ENCODE measurements at regions not wholly inside any gene's neighbourhood (a gene's known extent, or its start where the extent isn't known, plus 50 kb on each side); places are given as distances from the start of the nearest gene placed in this dataset.

DNA sequence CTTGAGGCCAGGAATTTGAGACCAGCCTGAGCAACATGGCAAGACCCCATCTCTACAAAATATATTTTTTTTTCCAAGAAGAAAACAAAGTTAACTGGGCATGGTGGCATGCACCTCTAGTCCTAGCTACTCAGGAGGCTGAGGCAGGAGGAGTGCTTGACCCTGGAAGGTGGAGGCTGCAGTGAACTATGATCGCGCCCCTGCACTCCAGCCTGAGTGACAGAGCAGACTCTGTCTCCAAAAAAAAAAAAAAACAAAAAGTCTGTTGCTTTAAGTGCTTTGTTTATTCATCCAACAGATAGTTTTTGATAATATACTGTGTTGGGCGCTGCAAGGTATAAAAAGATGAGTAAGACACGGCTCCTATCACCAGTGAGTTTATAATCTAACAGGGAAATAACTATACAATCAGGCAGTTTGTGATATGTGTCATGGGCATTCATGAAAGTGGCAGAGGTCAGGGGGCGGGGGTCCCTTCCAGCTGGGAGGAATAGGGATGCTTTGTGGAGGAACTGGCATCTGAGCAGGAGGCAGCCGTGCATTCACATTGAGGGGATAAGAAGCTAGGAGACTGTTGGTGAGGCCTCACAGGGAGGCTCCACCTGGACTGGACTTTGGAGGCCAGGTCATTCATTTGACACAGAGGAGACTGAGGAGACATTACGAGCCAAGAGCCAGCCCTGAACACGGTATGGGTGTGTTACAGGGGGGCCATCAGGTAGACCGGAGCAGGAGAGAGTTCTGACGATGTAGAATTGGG, 67.3 kb upstream of the ERRFI1 start:
- Histone ChIP-seq H3K79me2 (ENCODE audit: insufficient read depth, low read length) (peaks cover 2% of the 10 kb centered on the region), H3K4me2 (ENCODE audit: low read depth, low read length) (peak overlapping the region; percentile 74; the same call in 1 of the 2 replicates), H3K9ac (ENCODE audit: insufficient read depth, low read depth, low read length) (no peak overlapping the region), H3K4me1 (ENCODE audit: insufficient read depth, low read length) (peaks cover 91% of the 10 kb centered on the region), H3K9me3 (ENCODE audit: low read length) (no peaks in the 10 kb centered on the region), H3K36me3 (replicated peaks in 1 of 2; ENCODE audit: control insufficient read depth in 1 of 2, insufficient read depth in 2 of 2, low read length in 2 of 2) (no peaks in the 10 kb centered on the region), H3K27me3 (ENCODE audit: control insufficient read depth in 1 of 2, insufficient read depth in 2 of 2, low read length in 2 of 2) (no peaks in the 10 kb centered on the region), H3K4me3 (replicated peaks in 1 of 3; ENCODE audit: insufficient read depth in 1 of 3, low read depth in 2 of 3, low read length in 3 of 3) (no peak overlapping the region), H2AFZ (ENCODE audit: low read length) (no peak overlapping the region), H3K27ac (ENCODE audit: extremely low read length, insufficient read depth, low read length) (peak overlapping the region; percentile 72), H4K20me1 (ENCODE audit: insufficient read depth, low read length) (no peaks in the 10 kb centered on the region)
- ATAC-seq = no peak
- FAIRE-seq = no peak
- intact Hi-C loops (cut with micrococcal nuclease; ENCODE audit: unreplicated experiment) = loop anchor here (10.0 kb wide), 1 partner anchor 49 kb away; no protein-coding TSS in a partner anchor
- 77% methylated on average over 10 of the region's 10 CpGs for WGBS (ENCODE audit: low lambda C conversion rate)
- no TSS peak for BruUV-seq (replicated peaks)
- in situ Hi-C loops (cut with HindIII; ENCODE audit: extremely low pct_ligation_motif_present, low pct_unique_long_range_greater_than_20kb) = no loop called here
- TF ChIP-seq HMG20B (CRISPR knock-in tag; conservative IDR thresholded peaks at IDR 0.05) (no peak), ZZZ3 (CRISPR knock-in tag; IDR thresholded peaks at IDR 0.05; ENCODE audit: borderline replicate concordance) (no peak), SALL1 (CRISPR knock-in tag; IDR thresholded peaks at IDR 0.05) (0 out of 2 replicates have a peak, but pooled peaks have one; percentile 10), MEF2D (CRISPR knock-in tag; IDR thresholded peaks at IDR 0.05) (0 out of 2 replicates have a peak, but pooled peaks have one; percentile 21), TOPORS (CRISPR knock-in tag; IDR thresholded peaks at IDR 0.05) (no peak), ZFX (CRISPR knock-in tag; IDR thresholded peaks at IDR 0.05; ENCODE audit: low read depth) (peak; percentile 27; the same call in 1 of the 2 replicates), ZBTB38 (CRISPR knock-in tag; IDR thresholded peaks at IDR 0.05) (peak; percentile 20; the same call in 1 of the 2 replicates), U2AF2 (IDR thresholded peaks at IDR 0.05; ENCODE audit: low read depth, low read length) (no peak), MBD4 (IDR thresholded peaks at IDR 0.05; ENCODE audit: borderline replicate concordance, low read length) (no peak), THAP11 (CRISPR knock-in tag; IDR thresholded peaks at IDR 0.05) (no peak), ZMYM3 (CRISPR knock-in tag; IDR thresholded peaks at IDR 0.05) (peak; percentile 31; the same call in 1 of the 2 replicates)
- TF ChIP-seq, protein P1, sequence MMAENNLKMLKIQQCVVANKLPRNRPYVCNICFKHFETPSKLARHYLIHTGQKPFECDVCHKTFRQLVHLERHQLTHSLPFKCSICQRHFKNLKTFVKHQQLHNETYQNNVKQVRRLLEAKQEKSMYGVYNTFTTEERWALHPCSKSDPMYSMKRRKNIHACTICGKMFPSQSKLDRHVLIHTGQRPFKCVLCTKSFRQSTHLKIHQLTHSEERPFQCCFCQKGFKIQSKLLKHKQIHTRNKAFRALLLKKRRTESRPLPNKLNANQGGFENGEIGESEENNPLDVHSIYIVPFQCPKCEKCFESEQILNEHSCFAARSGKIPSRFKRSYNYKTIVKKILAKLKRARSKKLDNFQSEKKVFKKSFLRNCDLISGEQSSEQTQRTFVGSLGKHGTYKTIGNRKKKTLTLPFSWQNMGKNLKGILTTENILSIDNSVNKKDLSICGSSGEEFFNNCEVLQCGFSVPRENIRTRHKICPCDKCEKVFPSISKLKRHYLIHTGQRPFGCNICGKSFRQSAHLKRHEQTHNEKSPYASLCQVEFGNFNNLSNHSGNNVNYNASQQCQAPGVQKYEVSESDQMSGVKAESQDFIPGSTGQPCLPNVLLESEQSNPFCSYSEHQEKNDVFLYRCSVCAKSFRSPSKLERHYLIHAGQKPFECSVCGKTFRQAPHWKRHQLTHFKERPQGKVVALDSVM (CRISPR knock-in tag; IDR thresholded peaks at IDR 0.05) = peak; percentile 92
- TF ChIP-seq, protein P2, sequence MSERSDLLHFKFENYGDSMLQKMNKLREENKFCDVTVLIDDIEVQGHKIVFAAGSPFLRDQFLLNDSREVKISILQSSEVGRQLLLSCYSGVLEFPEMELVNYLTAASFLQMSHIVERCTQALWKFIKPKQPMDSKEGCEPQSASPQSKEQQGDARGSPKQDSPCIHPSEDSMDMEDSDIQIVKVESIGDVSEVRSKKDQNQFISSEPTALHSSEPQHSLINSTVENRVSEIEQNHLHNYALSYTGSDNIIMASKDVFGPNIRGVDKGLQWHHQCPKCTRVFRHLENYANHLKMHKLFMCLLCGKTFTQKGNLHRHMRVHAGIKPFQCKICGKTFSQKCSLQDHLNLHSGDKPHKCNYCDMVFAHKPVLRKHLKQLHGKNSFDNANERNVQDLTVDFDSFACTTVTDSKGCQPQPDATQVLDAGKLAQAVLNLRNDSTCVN (CRISPR knock-in tag; IDR thresholded peaks at IDR 0.05; ENCODE audit: borderline replicate concordance) = peak; percentile 30; the same call in 1 of the 2 replicates
- ChIA-PET CTCF (ENCODE audit: low intra/inter-chr PET ratio, low total read pairs) (no interaction called here), POLR2A (interaction anchor here (0.7 to 2.0 kb wide), 4 partner anchors 16 to 50 kb away, joined by 4 to 28 read pairs (median 14); no protein-coding TSS in a partner anchor)
- no peak for DNase-seq (ENCODE audit: low spot score)
